Fibroblast of villous mesenchyme (primary cell): ENCODE measurements at regions not wholly inside any gene's neighbourhood (a gene's known extent, or its start where the extent isn't known, plus 50 kb on each side); places are given as distances from the start of the nearest gene placed in this dataset.

Experiments
- DNase-seq: peaks from one replicate; pipeline ENCODE4 v3.0.0-alpha.2; 2010; ENCODE audit warnings: low read depth
- H3K4me3 ChIP-seq: 2 replicates; pipeline ENCODE4 v1.5.1; 2011; ENCODE audit warnings: low read depth, mild to moderate bottlenecking, low read length
- TF ChIP-seq, protein P1 (sequence below): IDR thresholded peaks from 2 replicates; pipeline ENCODE4 v1.5.1; 2012; ENCODE audit warnings: low read depth, mild to moderate bottlenecking, low read length; ENCODE audit not compliant: insufficient read depth

- peak overlapping the region; percentile 37 for H3K4me3 ChIP-seq
- DNase-seq = peak; percentile 23
- TF ChIP-seq, protein P1, sequence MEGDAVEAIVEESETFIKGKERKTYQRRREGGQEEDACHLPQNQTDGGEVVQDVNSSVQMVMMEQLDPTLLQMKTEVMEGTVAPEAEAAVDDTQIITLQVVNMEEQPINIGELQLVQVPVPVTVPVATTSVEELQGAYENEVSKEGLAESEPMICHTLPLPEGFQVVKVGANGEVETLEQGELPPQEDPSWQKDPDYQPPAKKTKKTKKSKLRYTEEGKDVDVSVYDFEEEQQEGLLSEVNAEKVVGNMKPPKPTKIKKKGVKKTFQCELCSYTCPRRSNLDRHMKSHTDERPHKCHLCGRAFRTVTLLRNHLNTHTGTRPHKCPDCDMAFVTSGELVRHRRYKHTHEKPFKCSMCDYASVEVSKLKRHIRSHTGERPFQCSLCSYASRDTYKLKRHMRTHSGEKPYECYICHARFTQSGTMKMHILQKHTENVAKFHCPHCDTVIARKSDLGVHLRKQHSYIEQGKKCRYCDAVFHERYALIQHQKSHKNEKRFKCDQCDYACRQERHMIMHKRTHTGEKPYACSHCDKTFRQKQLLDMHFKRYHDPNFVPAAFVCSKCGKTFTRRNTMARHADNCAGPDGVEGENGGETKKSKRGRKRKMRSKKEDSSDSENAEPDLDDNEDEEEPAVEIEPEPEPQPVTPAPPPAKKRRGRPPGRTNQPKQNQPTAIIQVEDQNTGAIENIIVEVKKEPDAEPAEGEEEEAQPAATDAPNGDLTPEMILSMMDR = no peak
Observed at GRCh38 chr6:164396071-164397047, 913.0 kb downstream of the C6orf118 start.

- no peak overlapping the region for H3K4me3 ChIP-seq
- DNase-seq = peak; percentile 3
- TF ChIP-seq, protein P1 = no peak
Observed at GRCh38 chr6:164379795-164380194, 929.6 kb downstream of the C6orf118 start.

GRCh38 chr6:164378330-164378729, 931.1 kb downstream of the C6orf118 start:
- TF ChIP-seq, protein P1 = no peak
- no peak overlapping the region for H3K4me3 ChIP-seq
- no peak for DNase-seq

DNA sequence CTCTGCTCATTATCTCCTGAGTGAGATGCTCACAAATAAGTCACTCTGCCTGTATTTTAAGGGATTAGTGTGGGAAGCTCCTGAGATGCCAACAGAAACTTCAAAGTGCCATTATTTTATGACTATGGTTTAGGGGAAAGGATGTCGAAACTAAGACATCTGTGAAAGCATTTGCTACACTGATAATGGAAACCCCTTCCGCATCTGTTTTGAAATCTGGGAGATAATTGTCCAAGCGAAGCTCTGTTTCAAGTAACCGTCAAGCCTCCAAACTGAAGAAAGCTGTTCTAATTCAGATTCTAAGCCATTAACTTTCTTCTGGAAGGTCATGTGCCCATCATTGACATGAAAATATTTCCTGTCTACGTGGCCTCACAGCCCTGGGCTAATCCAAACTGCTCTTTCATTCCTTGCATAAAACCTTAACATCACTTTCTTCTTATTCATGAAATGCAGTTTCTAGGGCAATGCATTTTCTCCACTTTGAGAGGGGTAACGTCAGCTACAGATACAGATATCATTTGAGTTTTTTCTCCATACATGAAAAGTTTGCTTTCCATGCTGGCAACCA, 932.0 kb downstream of the C6orf118 start:
- TF ChIP-seq, protein P1 = no peak
- DNase-seq = peak; percentile 61

GRCh38 chr6:164370773-164371172, 938.6 kb downstream of the C6orf118 start:
- H3K4me3 ChIP-seq = no peak overlapping the region
- TF ChIP-seq, protein P1 = no peak
- peak; percentile 36 for DNase-seq

More for the DNA sequence above, 932.0 kb downstream of the C6orf118 start:
- H3K4me3 ChIP-seq = no peak overlapping the region

DNA sequence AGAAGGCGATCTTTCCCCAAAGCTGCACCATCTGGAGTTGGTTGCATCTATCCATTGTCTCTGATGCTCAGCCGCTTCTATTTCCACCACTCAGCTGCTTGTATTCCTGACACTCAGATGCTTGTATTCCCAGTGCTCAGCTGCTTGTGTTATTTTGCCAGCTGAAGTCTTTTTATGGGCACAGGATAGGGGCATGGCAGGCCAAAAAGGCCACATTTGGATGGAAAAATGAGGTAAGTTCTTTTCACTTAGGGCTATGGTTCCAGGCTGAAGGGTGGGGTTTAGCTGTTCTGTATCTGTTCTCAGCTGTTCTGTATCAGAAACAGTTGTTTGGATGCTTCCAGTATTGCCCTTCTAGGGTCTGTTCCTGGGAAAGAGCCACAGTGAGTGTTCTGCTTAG, 944.9 kb downstream of the QKI start:
- TF ChIP-seq, protein P1 = no peak
- no peak overlapping the region for H3K4me3 ChIP-seq
- DNase-seq = no peak
